ENCODE measurements at regions not wholly inside any gene's neighbourhood (a gene's known extent, or its start where the extent isn't known, plus 50 kb on each side); places are given as distances from the start of the nearest gene placed in this dataset.

- TF ChIP-seq CTCF (IDR thresholded peaks at IDR 0.05) = no peak
- no peak for TF ChIP-seq POLR2AphosphoS5 (IDR thresholded peaks at IDR 0.05)
- TF ChIP-seq POLR2A (IDR thresholded peaks at IDR 0.05) = no peak
These were observed 1009.6 kb upstream of the DDX18 start for GRCh38 chr2:116804901-116805300.
